CD4-positive, alpha-beta T cell (primary cell): ENCODE measurements at regions not wholly inside any gene's neighbourhood (a gene's known extent, or its start where the extent isn't known, plus 50 kb on each side); places are given as distances from the start of the nearest gene placed in this dataset.

Source experiments
- ATAC-seq: fragments of 200-7000 bp; cut with Tn5 transposase; one replicate; pipeline ENCODE4 v1.10.0; 2022; ENCODE audit warnings: mild to moderate bottlenecking; ENCODE audit not compliant: poor library complexity
- CTCF ChIA-PET: fragments of 350-600 bp; sonication (Branson Sonifier 250); formaldehyde crosslinking; loops from one replicate; lab custom pipeline; 2021; ENCODE audit warnings: antibody characterized with exemption, inconsistent platforms; lab: Charles Lee
- POLR2A ChIA-PET: fragments of 350-600 bp; sonication (Branson Sonifier 250); formaldehyde crosslinking; loops from one replicate; lab custom pipeline; 2021; ENCODE audit warnings: antibody characterized with exemption, inconsistent platforms; lab: Charles Lee
- DNase-seq, 14 experiments: peaks; one replicate each; pipeline ENCODE4 v3.0.0-alpha.2; 2013 to 2020; ENCODE audit warnings: mixed read lengths in 2 of 14
- H3K27ac ChIP-seq, 2 donors: one replicate each; pipeline versions ENCODE4 v1.5.1 to v1.7.0; 2013; ENCODE audit warnings: low read length in 2 of 2, low read depth in 1 of 2, mild to moderate bottlenecking in 1 of 2
- H3K27me3 ChIP-seq, 2 experiments: 1 replicate in 1 of 2; 2 replicates in 1 of 2; pipeline versions ENCODE4 v1.6.1 to v1.7.0; 2013; ENCODE audit warnings: low read length in 2 of 2, control low read depth in 1 of 2, mild to moderate bottlenecking in 1 of 2, moderate library complexity in 1 of 2; ENCODE audit not compliant: insufficient read depth in 2 of 2, control insufficient read depth in 1 of 2
- H3K36me3 ChIP-seq: one replicate; pipeline ENCODE4 v1.6.1; 2013; ENCODE audit warnings: low read length, control low read depth; ENCODE audit not compliant: insufficient read depth
- H3K4me1 ChIP-seq: one replicate; pipeline ENCODE4 v1.6.1; 2013; ENCODE audit warnings: low read length, control low read depth; ENCODE audit not compliant: insufficient read depth
- H3K4me3 ChIP-seq: one replicate; pipeline ENCODE4 v1.5.1; 2013; ENCODE audit warnings: mild to moderate bottlenecking, low read length, moderate library complexity
- H3K9me3 ChIP-seq, 2 experiments: 1 replicate in 1 of 2; 2 replicates in 1 of 2; pipeline versions ENCODE4 v1.6.1 to v1.7.0; 2013; ENCODE audit warnings: low read length in 2 of 2, mild to moderate bottlenecking in 2 of 2, control low read depth in 1 of 2, moderate library complexity in 1 of 2; ENCODE audit not compliant: control insufficient read depth in 1 of 2, insufficient read depth in 1 of 2
- H3K27ac Mint-ChIP-seq: one replicate; pipeline ENCODE4 v1.8.0; 2020; ENCODE audit warnings: mixed read lengths
- H3K27me3 Mint-ChIP-seq: one replicate; pipeline ENCODE4 v1.8.0; 2021; ENCODE audit warnings: mixed read lengths
- H3K36me3 Mint-ChIP-seq: one replicate; pipeline ENCODE4 v1.8.0; 2021; ENCODE audit warnings: low read depth, mixed read lengths
- H3K4me1 Mint-ChIP-seq: one replicate; pipeline ENCODE4 v1.8.0; 2021; ENCODE audit warnings: low read depth, mixed read lengths
- H3K4me3 Mint-ChIP-seq: one replicate; pipeline ENCODE4 v1.8.0; 2020; ENCODE audit warnings: mild to moderate bottlenecking, mixed read lengths
- H3K9me3 Mint-ChIP-seq: one replicate; pipeline ENCODE4 v1.8.0; 2020; ENCODE audit warnings: mixed read lengths
- CTCF ChIP-seq: fragments of 200-600 bp; IDR thresholded peaks from one replicate; pipeline ENCODE4 v1.8.0; 2022; ENCODE audit warnings: antibody characterized with exemption, mild to moderate bottlenecking
- intact Hi-C, 2 experiments: fragments of 100-400 bp; cut with DNase I in 1 of 2; cut with micrococcal nuclease in 1 of 2; formaldehyde crosslinking; loops; one replicate each; pipeline versions ENCODE4 v1.15.1 to v1.9.0; 2023 to 2025; cut with DNase I, micrococcal nuclease

DNA sequence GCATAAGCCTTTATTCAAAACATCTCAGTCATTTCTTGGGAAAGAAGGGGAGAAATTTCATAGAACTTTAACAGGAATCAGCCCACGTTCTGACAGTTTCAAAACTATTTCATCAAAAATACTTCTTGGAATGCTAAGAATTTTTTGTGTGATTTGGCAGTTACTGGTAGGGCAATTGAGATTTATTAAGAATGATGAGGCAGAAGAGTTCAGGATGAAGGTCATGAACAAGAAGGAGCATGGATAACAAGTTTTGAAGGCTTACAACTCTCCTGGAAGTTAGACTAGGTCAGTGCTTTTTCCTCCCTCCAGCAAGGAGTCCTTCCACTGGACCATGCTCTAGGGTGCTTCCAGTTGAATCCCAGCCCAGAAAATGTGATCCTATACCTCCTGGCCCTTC is 569.9 kb downstream of the ANKRD7 start:
- H3K4me1 Mint-ChIP-seq, result no peaks in the 10 kb centered on the region
- Histone ChIP-seq H3K9me3 (peaks cover 0 to 7% of the 10 kb centered on the region in 2 experiments), H3K36me3 (no peaks in the 10 kb centered on the region), H3K27me3 (no peaks in the 10 kb centered on the region), H3K4me1 (no peaks in the 10 kb centered on the region), H3K4me3 (no peak overlapping the region), H3K27ac (no peak overlapping the region)
- no peak overlapping the region for H3K27ac Mint-ChIP-seq
- intact Hi-C loops, result no loop called here
- no peaks in the 10 kb centered on the region for H3K9me3 Mint-ChIP-seq
- CTCF ChIA-PET, result no interaction called here
- TF ChIP-seq CTCF, result no peak
- no peaks in the 10 kb centered on the region for H3K27me3 Mint-ChIP-seq
- DNase-seq (no peak), ATAC-seq (no peak)
- no peak overlapping the region for H3K4me3 Mint-ChIP-seq
- H3K36me3 Mint-ChIP-seq, result no peaks in the 10 kb centered on the region
- POLR2A ChIA-PET, result no interaction called here

GRCh38 chr7:118801366-118801765 is 576.9 kb downstream of the ANKRD7 start:
- DNase-seq (no peak), ATAC-seq (no peak)
- POLR2A ChIA-PET, result no interaction called here
- intact Hi-C loops, result no loop called here
- Mint-ChIP-seq H3K9me3 (peaks cover 14% of the 10 kb centered on the region), H3K4me1 (no peaks in the 10 kb centered on the region), H3K27ac (no peak overlapping the region), H3K36me3 (no peaks in the 10 kb centered on the region), H3K27me3 (no peaks in the 10 kb centered on the region), H3K4me3 (no peak overlapping the region)
- CTCF ChIA-PET, result no interaction called here
- no peak for TF ChIP-seq CTCF
- no peak overlapping the region for H3K4me3 ChIP-seq
- H3K4me1 ChIP-seq, result no peaks in the 10 kb centered on the region
- H3K9me3 ChIP-seq, result peaks cover 4 to 6% of the 10 kb centered on the region in 2 experiments
- no peaks in the 10 kb centered on the region for H3K36me3 ChIP-seq
- no peak overlapping the region for H3K27ac ChIP-seq
- no peaks in the 10 kb centered on the region for H3K27me3 ChIP-seq

DNA sequence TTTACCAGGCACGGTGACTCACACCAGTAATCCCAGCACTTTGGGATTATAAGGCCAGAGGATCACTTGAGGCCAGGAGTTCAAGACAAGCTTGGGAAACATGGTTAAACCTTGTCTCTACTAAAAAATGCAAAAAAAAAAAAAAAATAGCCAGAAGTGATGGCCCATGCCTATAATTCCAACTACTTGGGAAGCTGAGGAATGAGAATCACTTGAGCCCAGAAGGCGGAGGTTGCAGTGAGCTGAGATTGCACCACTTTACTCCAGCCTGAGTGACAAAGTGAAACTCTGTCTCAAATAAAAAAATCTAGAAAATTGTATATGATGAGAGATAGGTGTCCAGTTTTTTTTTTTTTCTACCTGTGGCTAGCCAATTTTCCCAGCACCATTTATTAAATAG is 578.2 kb downstream of the ANKRD7 start:
- POLR2A ChIA-PET, result interaction anchor here (0.6 kb wide), 1 partner anchor 110 kb away, joined by 3 read pairs; no protein-coding TSS in a partner anchor
- Mint-ChIP-seq H3K9me3 (peaks cover 14% of the 10 kb centered on the region), H3K4me1 (no peaks in the 10 kb centered on the region), H3K27me3 (no peaks in the 10 kb centered on the region), H3K4me3 (no peak overlapping the region), H3K36me3 (no peaks in the 10 kb centered on the region), H3K27ac (no peak overlapping the region)
- ATAC-seq (no peak), DNase-seq (no peak)
- no peak overlapping the region for H3K4me3 ChIP-seq
- CTCF ChIA-PET, result no interaction called here
- no peaks in the 10 kb centered on the region for H3K27me3 ChIP-seq
- H3K4me1 ChIP-seq, result no peaks in the 10 kb centered on the region
- H3K36me3 ChIP-seq, result no peaks in the 10 kb centered on the region
- no peak overlapping the region for H3K27ac ChIP-seq
- TF ChIP-seq CTCF, result no peak
- peaks cover 4 to 6% of the 10 kb centered on the region in 2 experiments for H3K9me3 ChIP-seq
- intact Hi-C loops, result no loop called here
